Neuronal stem cell (in vitro differentiated cells): ENCODE measurements at regions not wholly inside any gene's neighbourhood (a gene's known extent, or its start where the extent isn't known, plus 50 kb on each side); places are given as distances from the start of the nearest gene placed in this dataset.

ENCODE experiments used
- DNase-seq: peaks from one replicate; pipeline ENCODE4 v3.0.0-alpha.2; 2013; ENCODE audit warnings: low spot score
- H2AFZ ChIP-seq: one replicate; pipeline ENCODE4 v1.6.1; 2013; ENCODE audit warnings: mild to moderate bottlenecking, low read length, inconsistent platforms
- H2AK5ac ChIP-seq: 2 replicates; pipeline ENCODE4 v1.6.1; 2013; ENCODE audit warnings: low read depth, mild to moderate bottlenecking, inconsistent platforms, low read length, moderate library complexity, mixed read lengths
- H2BK120ac ChIP-seq: 2 replicates; pipeline ENCODE4 v1.6.1; 2013; ENCODE audit warnings: low read depth, mild to moderate bottlenecking, inconsistent platforms, low read length, moderate library complexity, mixed read lengths
- H2BK12ac ChIP-seq: one replicate; pipeline ENCODE4 v1.6.1; 2013; ENCODE audit warnings: low read length, inconsistent platforms
- H2BK15ac ChIP-seq: 2 replicates; pipeline ENCODE4 v1.6.1; 2013; ENCODE audit warnings: mild to moderate bottlenecking, low read length, inconsistent platforms, mixed read lengths
- H2BK5ac ChIP-seq: one replicate; pipeline ENCODE4 v1.6.1; 2013; ENCODE audit warnings: inconsistent platforms, mild to moderate bottlenecking, low read length, moderate library complexity
- H3K14ac ChIP-seq: one replicate; pipeline ENCODE4 v1.6.1; 2013; ENCODE audit warnings: low read length, inconsistent platforms
- H3K18ac ChIP-seq: 2 replicates; pipeline ENCODE4 v1.6.1; 2013; ENCODE audit warnings: low read length, inconsistent platforms
- H3K23ac ChIP-seq: 2 replicates; pipeline ENCODE4 v1.6.1; 2013; ENCODE audit warnings: low read depth, mild to moderate bottlenecking, mixed read lengths, low read length, inconsistent platforms; ENCODE audit not compliant: poor library complexity
- H3K27ac ChIP-seq: replicated peaks from 3 replicates; pipeline ENCODE4 v1.5.1; 2013; ENCODE audit warnings: low read length, inconsistent platforms
- H3K27me3 ChIP-seq, 3 experiments: 2 replicates each; pipeline ENCODE4 v1.6.1; 2013; ENCODE audit warnings: low read length in 3 of 3, mild to moderate bottlenecking in 2 of 3, inconsistent platforms in 1 of 3, low read depth in 1 of 3, mixed read lengths in 1 of 3, moderate library complexity in 1 of 3; ENCODE audit not compliant: control insufficient read depth in 3 of 3, insufficient read depth in 3 of 3
- H3K36me3 ChIP-seq, 2 donors: replicated peaks in 1 of 2; 2 replicates each; pipeline ENCODE4 v1.6.1; 2013; ENCODE audit warnings: low read length in 2 of 2; ENCODE audit not compliant: control insufficient read depth in 2 of 2, insufficient read depth in 2 of 2
- H3K4ac ChIP-seq: 2 replicates; pipeline ENCODE4 v1.6.1; 2013; ENCODE audit warnings: inconsistent platforms, mild to moderate bottlenecking, low read length, moderate library complexity
- H3K4me1 ChIP-seq, 2 donors: 1 replicate in 1 of 2; 2 replicates in 1 of 2; pipeline ENCODE4 v1.6.1; 2013; ENCODE audit warnings: low read length in 2 of 2, low read depth in 1 of 2; ENCODE audit not compliant: control insufficient read depth in 2 of 2, insufficient read depth in 1 of 2
- H3K4me2 ChIP-seq: one replicate; pipeline ENCODE4 v1.6.1; 2013; ENCODE audit warnings: mild to moderate bottlenecking, low read length, inconsistent platforms; ENCODE audit not compliant: insufficient read depth, poor library complexity, severe bottlenecking
- H3K4me3 ChIP-seq, 2 donors: 2 replicates each; pipeline ENCODE4 v1.5.1; 2013; ENCODE audit warnings: low read length in 2 of 2, mild to moderate bottlenecking in 2 of 2, inconsistent platforms in 1 of 2, moderate library complexity in 1 of 2
- H3K79me1 ChIP-seq: one replicate; pipeline ENCODE4 v1.6.1; 2013; ENCODE audit warnings: low read depth, mild to moderate bottlenecking, inconsistent platforms, low read length, moderate library complexity
- H3K9ac ChIP-seq: one replicate; pipeline ENCODE4 v1.6.1; 2013; ENCODE audit warnings: mild to moderate bottlenecking, low read depth, low read length, inconsistent platforms; ENCODE audit not compliant: poor library complexity
- H3K9me3 ChIP-seq, 2 donors: replicated peaks in 1 of 2; 2 replicates each; pipeline versions ENCODE3 to v1.6.1; 2013; ENCODE audit warnings: low read length in 2 of 2, mild to moderate bottlenecking in 2 of 2, inconsistent platforms in 1 of 2, low read depth in 1 of 2, mixed read lengths in 1 of 2, moderate library complexity in 1 of 2; ENCODE audit not compliant: control insufficient read depth in 2 of 2, insufficient read depth in 1 of 2
- H4K8ac ChIP-seq: one replicate; pipeline ENCODE4 v1.6.1; 2013; ENCODE audit warnings: low read depth, mild to moderate bottlenecking, inconsistent platforms, low read length, moderate library complexity
- H4K91ac ChIP-seq: one replicate; pipeline ENCODE4 v1.6.1; 2013; ENCODE audit warnings: low read length, low read depth, mild to moderate bottlenecking, inconsistent platforms; ENCODE audit not compliant: poor library complexity
- WGBS, 2 donors: extraction: QIAGEN DNeasy Blood & Tissue Kit; methylation state at CpG; one replicate each; pipeline ENCODE4 v1.1.7; 2013; ENCODE audit warnings: missing lambda C conversion rate in 2 of 2, mixed read lengths in 1 of 2; ENCODE audit not compliant: insufficient read length in 2 of 2, insufficient replicate concordance in 1 of 2; ENCODE audit errors: extremely low coverage in 2 of 2; 5-methylcytosine and 5-hydroxymethylcytosine counted together

- Histone ChIP-seq H3K4me2 (no peak overlapping the region), H3K27me3 (no peaks in the 10 kb centered on the region), H3K9me3 (no peaks in the 10 kb centered on the region), H3K4me3 (no peak overlapping the region), H3K4ac (no peak overlapping the region), H3K14ac (no peak overlapping the region), H4K91ac (no peak overlapping the region), H3K79me1 (no peaks in the 10 kb centered on the region), H3K27ac (no peak overlapping the region), H2BK12ac (no peak overlapping the region), H4K8ac (no peak overlapping the region), H2BK15ac (no peak overlapping the region), H3K36me3 (no peaks in the 10 kb centered on the region), H3K9ac (no peak overlapping the region), H3K18ac (no peak overlapping the region), H2AFZ (no peak overlapping the region), H3K23ac (no peak overlapping the region), H3K4me1 (no peaks in the 10 kb centered on the region), H2BK5ac (no peak overlapping the region), H2BK120ac (no peak overlapping the region), H2AK5ac (no peak overlapping the region)
- WGBS, 2 donors, result no CpG with 5 or more reads among the region's 3 CpGs
- no peak for DNase-seq
Observed at GRCh38 chr3:34475851-34476250, 677.4 kb downstream of the PDCD6IP start.

- H2BK15ac ChIP-seq, result no peak overlapping the region
- no peak overlapping the region for H2BK5ac ChIP-seq
- H3K27me3 ChIP-seq, result no peaks in the 10 kb centered on the region
- H2BK120ac ChIP-seq, result no peak overlapping the region
- H3K4ac ChIP-seq, result no peak overlapping the region
- H3K18ac ChIP-seq, result no peak overlapping the region
- no peak overlapping the region for H3K9ac ChIP-seq
- H3K4me1 ChIP-seq, result no peaks in the 10 kb centered on the region
- no peak overlapping the region for H3K27ac ChIP-seq
- no peak overlapping the region for H4K91ac ChIP-seq
- no peaks in the 10 kb centered on the region for H3K36me3 ChIP-seq
- H3K9me3 ChIP-seq, result no peaks in the 10 kb centered on the region
- no peak overlapping the region for H2BK12ac ChIP-seq
- H2AK5ac ChIP-seq, result no peak overlapping the region
- no peaks in the 10 kb centered on the region for H3K79me1 ChIP-seq
- no peak overlapping the region for H3K14ac ChIP-seq
- H2AFZ ChIP-seq, result no peak overlapping the region
- H3K23ac ChIP-seq, result no peak overlapping the region
- no CpG with 5 or more reads among the region's 1 CpG for WGBS, 2 donors
- no peak overlapping the region for H3K4me3 ChIP-seq
- no peak overlapping the region for H3K4me2 ChIP-seq
- H4K8ac ChIP-seq, result no peak overlapping the region
- no peak for DNase-seq
Observed at GRCh38 chr3:34483311-34483887, 685.0 kb downstream of the PDCD6IP start.

- Histone ChIP-seq H3K4me2 (no peak overlapping the region), H3K14ac (peak overlapping the region; percentile 48), H3K79me1 (no peaks in the 10 kb centered on the region), H2AFZ (no peak overlapping the region), H2BK120ac (no peak overlapping the region), H3K18ac (no peak overlapping the region), H2BK15ac (no peak overlapping the region), H3K27me3 (no peaks in the 10 kb centered on the region), H3K9ac (no peak overlapping the region), H2BK12ac (no peak overlapping the region), H3K23ac (no peak overlapping the region), H3K27ac (no peak overlapping the region), H2BK5ac (no peak overlapping the region), H3K36me3 (no peaks in the 10 kb centered on the region), H3K4ac (no peak overlapping the region), H3K4me3 (no peak overlapping the region), H4K91ac (no peak overlapping the region), H2AK5ac (no peak overlapping the region), H3K4me1 (peaks cover 0 to 3% of the 10 kb centered on the region in 2 donors), H3K9me3 (no peaks in the 10 kb centered on the region), H4K8ac (no peak overlapping the region)
- no peak for DNase-seq
- WGBS, 2 donors, result no CpG with 5 or more reads among the region's 4 CpGs
Observed at GRCh38 chr3:34504366-34504765, 705.9 kb downstream of the PDCD6IP start.

GRCh38 chr3:34504775-34505174 lies 706.3 kb downstream of the PDCD6IP start:
- Histone ChIP-seq H3K9ac (no peak overlapping the region), H3K9me3 (no peaks in the 10 kb centered on the region), H4K8ac (no peak overlapping the region), H3K4me1 (peaks cover 0 to 3% of the 10 kb centered on the region in 2 donors), H3K4me3 (no peak overlapping the region), H3K4me2 (no peak overlapping the region), H2BK15ac (no peak overlapping the region), H3K36me3 (no peaks in the 10 kb centered on the region), H2AFZ (no peak overlapping the region), H2BK12ac (no peak overlapping the region), H3K79me1 (no peaks in the 10 kb centered on the region), H3K4ac (no peak overlapping the region), H2BK120ac (no peak overlapping the region), H3K27me3 (no peaks in the 10 kb centered on the region), H2BK5ac (no peak overlapping the region), H3K27ac (no peak overlapping the region), H2AK5ac (no peak overlapping the region), H4K91ac (no peak overlapping the region), H3K23ac (no peak overlapping the region), H3K14ac (no peak overlapping the region), H3K18ac (no peak overlapping the region)
- WGBS, 2 donors, result no CpG with 5 or more reads among the region's 4 CpGs
- no peak for DNase-seq
